Heart left ventricle (tissue), 16 donors: ENCODE measurements at regions not wholly inside any gene's neighbourhood (a gene's known extent, or its start where the extent isn't known, plus 50 kb on each side); places are given as distances from the start of the nearest gene placed in this dataset.

Source experiments
- ATAC-seq, 4 donors: fragments of 200-7000 bp; cut with Tn5 transposase; one replicate each; pipeline ENCODE4 v1.9.1; 2020 to 2022; ENCODE audit warnings: moderate library complexity in 4 of 4, mild to moderate bottlenecking in 3 of 4, moderate number of reproducible peaks in 1 of 4
- DNase-seq, 5 donors: peaks; one replicate each; pipeline ENCODE4 v3.0.0-alpha.2; 2020
- H3K27ac ChIP-seq, 12 donors: fragments of 200-600 bp; sonication (generic) in 4 of 12; one replicate each; pipeline versions ENCODE4 v1.5.0 to v1.8.0; 2016 to 2022; ENCODE audit warnings: mild to moderate bottlenecking in 2 of 12
- H3K27me3 ChIP-seq, 9 donors: fragments of 200-600 bp; sonication (generic) in 2 of 9; one replicate each; pipeline versions ENCODE4 v1.5.1 to v1.8.0; 2016 to 2022; ENCODE audit warnings: mild to moderate bottlenecking in 3 of 9
- H3K36me3 ChIP-seq, 9 donors: fragments of 200-600 bp; sonication (generic) in 2 of 9; one replicate each; pipeline versions ENCODE4 v1.5.0 to v1.8.0; 2018 to 2022; ENCODE audit warnings: mild to moderate bottlenecking in 2 of 9
- H3K4me1 ChIP-seq, 12 donors: fragments of 200-600 bp; sonication (generic) in 4 of 12; one replicate each; pipeline versions ENCODE4 v1.5.0 to v1.8.0; 2016 to 2022; ENCODE audit warnings: mild to moderate bottlenecking in 3 of 12
- H3K4me3 ChIP-seq, 12 donors: fragments of 200-600 bp; sonication (generic) in 4 of 12; one replicate each; pipeline versions ENCODE4 v1.5.0 to v1.8.0; 2017 to 2022; ENCODE audit warnings: mild to moderate bottlenecking in 9 of 12, moderate library complexity in 4 of 12
- H3K9me3 ChIP-seq, 12 donors: fragments of 200-600 bp; sonication (generic) in 4 of 12; one replicate each; pipeline versions ENCODE4 v1.5.0 to v1.8.0; 2016 to 2022; ENCODE audit warnings: mild to moderate bottlenecking in 1 of 12
- POLR2A ChIP-seq, 2 donors: fragments of 450-650 bp; IDR thresholded peaks; one replicate each; pipeline ENCODE4 v1.6.1; 2017; ENCODE audit warnings: antibody characterized with exemption in 2 of 2, mild to moderate bottlenecking in 2 of 2, moderate library complexity in 2 of 2
- WGBS, 4 donors: extraction: QIAGEN DNeasy Blood & Tissue Kit in 2 of 4; methylation state at CpG; one replicate each; pipeline versions ENCODE4 v1.1.5 to v1.1.7; 2013 to 2018; 5-methylcytosine and 5-hydroxymethylcytosine counted together
- intact Hi-C, 10 donors: fragments of 100-400 bp; cut with DNase I; formaldehyde crosslinking; loops; one replicate each; pipeline versions ENCODE4 v1.11.1 to v1.14.2; 2022
- TF ChIP-seq, protein P1 (sequence below), 12 donors: fragments of 200-600 bp; sonication (generic) in 4 of 12; IDR thresholded peaks; one replicate each; pipeline versions ENCODE4 v1.5.0 to v1.8.0; 2018 to 2022; ENCODE audit warnings: antibody characterized with exemption in 12 of 12, mild to moderate bottlenecking in 5 of 12
- donor health status: ischemic (EF 13 %, LVEDD 7.1; RV severe dilation, severe dysfunction).
- donor health status: healthy with polysubstance abuse.
- donor health status: DM: no; HTN: yes; CAD: no.
- donor health status: DM: no; HTN: no; CAD: no.
- donor health status: ischemic (EF 25% LVEDD 6.9; RV normal size, moderate dysfunction).
- donor health status: ischemic (EF 25% LVEDD 5.7; RV mildly dilated, moderate dysfunction).
- donor health status: healthy.
- donor health status: DM: yes; HTN: yes; CAD: no.
- donor health status: ischemic (EF 35%, LVEDD 5.7; RV mildly dilated, moderate dysfunction).
- donor health status: nonischemic (EF 11% LVEDD 7.7; RV severe dilation, severe dysfunction).
- donor health status: DM: yes; HTN: yes; CAD: no.
- donor health status: PGD.
- donor health status: ischemic (EF 29% LVEDD 5.4; RV normal size, mild dysfunction).
- donor health status: nonischemic (EF 23%, LVEDD 6.1; RV moderate dilation, normal function).

DNA sequence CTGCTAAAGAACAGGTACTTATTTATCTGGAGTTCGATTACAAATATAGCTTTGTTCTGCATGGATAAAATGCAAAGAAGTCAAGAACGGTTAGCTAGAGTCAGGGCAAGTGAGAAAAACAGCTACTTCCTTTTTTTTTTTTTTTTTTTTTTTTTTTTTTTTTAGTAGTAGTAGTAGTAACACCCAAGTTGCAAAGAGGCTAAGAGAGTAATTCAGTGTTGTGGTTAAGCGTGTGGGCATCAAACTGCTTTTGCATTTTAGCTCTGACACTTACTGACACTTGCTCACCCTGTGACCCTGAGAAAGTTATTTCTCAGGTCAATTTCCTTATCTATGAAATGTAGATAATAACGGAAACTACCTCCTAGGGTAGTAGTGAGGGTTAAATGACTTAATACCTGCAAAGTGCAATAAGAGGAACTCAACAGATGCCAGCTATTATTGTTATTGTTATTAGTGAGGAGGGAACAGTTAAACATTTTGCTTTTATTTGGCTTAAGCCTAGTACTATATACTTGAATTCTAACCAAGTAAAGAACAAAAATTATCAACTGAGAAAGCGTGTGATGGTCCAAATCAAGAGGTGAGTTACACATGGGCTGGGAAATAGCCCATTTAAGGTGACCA lies 86.7 kb upstream of the BACH2 start:
- H3K9me3 ChIP-seq, result no peaks in the 10 kb centered on the region
- no peaks in the 10 kb centered on the region for H3K36me3 ChIP-seq
- H3K4me1 ChIP-seq, result peaks cover 0 to 3% (median 0%) of the 10 kb centered on the region in 12 donors
- no peak for ATAC-seq
- no peak overlapping the region for H3K4me3 ChIP-seq
- no peak overlapping the region for H3K27ac ChIP-seq
- no peaks in the 10 kb centered on the region for H3K27me3 ChIP-seq
- intact Hi-C loops, result no loop called here
- 55 to 60% (median 57%) methylated on average over 5 of the region's 5 CpGs for WGBS, 4 donors
- no peak for DNase-seq
- TF ChIP-seq, protein P1, sequence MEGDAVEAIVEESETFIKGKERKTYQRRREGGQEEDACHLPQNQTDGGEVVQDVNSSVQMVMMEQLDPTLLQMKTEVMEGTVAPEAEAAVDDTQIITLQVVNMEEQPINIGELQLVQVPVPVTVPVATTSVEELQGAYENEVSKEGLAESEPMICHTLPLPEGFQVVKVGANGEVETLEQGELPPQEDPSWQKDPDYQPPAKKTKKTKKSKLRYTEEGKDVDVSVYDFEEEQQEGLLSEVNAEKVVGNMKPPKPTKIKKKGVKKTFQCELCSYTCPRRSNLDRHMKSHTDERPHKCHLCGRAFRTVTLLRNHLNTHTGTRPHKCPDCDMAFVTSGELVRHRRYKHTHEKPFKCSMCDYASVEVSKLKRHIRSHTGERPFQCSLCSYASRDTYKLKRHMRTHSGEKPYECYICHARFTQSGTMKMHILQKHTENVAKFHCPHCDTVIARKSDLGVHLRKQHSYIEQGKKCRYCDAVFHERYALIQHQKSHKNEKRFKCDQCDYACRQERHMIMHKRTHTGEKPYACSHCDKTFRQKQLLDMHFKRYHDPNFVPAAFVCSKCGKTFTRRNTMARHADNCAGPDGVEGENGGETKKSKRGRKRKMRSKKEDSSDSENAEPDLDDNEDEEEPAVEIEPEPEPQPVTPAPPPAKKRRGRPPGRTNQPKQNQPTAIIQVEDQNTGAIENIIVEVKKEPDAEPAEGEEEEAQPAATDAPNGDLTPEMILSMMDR (IDR thresholded peaks at IDR 0.05), result no peak
- TF ChIP-seq POLR2A (IDR thresholded peaks at IDR 0.05), result no peak

DNA sequence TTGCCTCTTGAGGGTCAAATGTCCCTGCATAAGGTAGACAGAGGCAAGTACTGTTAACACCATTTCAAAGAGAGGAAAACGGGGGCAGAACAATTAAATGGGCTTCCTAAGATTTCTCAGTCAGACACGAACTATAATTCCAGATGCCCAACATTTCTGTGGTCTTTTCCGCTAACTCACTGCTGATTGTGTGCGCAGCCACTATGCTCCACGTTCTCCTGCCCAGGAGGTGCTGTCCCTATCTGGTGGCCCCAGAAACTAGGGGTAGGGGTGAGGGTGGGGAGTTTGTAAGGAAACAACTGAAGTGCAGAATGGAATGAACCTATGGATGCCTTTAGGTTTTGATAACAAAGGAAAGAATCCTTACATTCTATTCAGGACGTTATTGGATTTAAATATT lies 86.1 kb upstream of the BACH2 start:
- no peaks in the 10 kb centered on the region for H3K27me3 ChIP-seq
- no peak for DNase-seq
- intact Hi-C loops, result no loop called here
- H3K4me3 ChIP-seq, result no peak overlapping the region
- no peak for ATAC-seq
- H3K9me3 ChIP-seq, result no peaks in the 10 kb centered on the region
- no peaks in the 10 kb centered on the region for H3K36me3 ChIP-seq
- peaks cover 0 to 3% (median 0%) of the 10 kb centered on the region in 12 donors for H3K4me1 ChIP-seq
- H3K27ac ChIP-seq, result no peak overlapping the region
- TF ChIP-seq POLR2A (IDR thresholded peaks at IDR 0.05), result no peak
- TF ChIP-seq, protein P1 (IDR thresholded peaks at IDR 0.05), result no peak
- WGBS, 4 donors, result 57 to 66% (median 63%) methylated on average over 6 of the region's 6 CpGs

DNA sequence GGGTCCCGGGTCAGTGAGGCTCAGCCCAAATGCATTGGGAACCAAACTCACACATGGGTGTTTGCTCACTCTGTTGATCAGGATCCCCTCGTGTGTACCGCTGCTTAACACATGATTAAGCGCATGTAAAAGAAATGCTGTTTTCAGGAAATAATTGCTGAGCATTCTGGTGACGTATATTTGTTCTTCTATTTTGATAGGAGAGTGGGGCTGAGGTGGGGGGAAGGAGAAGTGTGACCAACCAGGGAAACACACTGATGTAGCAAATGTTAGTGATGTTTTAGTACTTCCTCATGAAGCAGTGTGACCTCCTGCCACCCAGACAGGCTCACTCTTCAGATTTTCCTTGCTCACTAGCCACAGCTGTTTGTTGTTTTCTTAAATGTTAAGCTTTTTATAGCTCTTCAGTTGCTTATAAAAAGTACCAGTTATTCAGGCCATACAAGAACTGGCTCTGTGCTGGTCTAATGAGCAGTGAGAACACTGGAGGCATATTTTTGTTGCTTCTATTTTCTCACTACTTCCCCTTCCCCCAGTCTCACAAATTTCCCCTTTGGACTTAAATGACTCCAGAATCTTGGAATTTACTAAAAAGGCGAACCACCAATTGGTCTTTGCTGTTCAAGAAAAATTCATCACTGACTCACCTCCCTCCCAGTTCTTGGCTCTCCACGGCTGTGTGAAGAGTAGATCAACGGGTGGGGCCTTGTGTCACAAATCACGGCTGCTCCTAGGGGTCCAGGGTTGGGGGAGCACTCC lies 79.2 kb upstream of the BACH2 start:
- TF ChIP-seq POLR2A (IDR thresholded peaks at IDR 0.05), result no peak
- TF ChIP-seq, protein P1 (IDR thresholded peaks at IDR 0.05), result no peak
- DNase-seq, result peak in 1 of 5 donors; percentile 21
- ATAC-seq, result peak; percentile 58 to 87 (median 62)
- Histone ChIP-seq H3K4me1 (peaks cover 0 to 11% (median 0%) of the 10 kb centered on the region in 12 donors), H3K36me3 (no peaks in the 10 kb centered on the region), H3K27me3 (no peaks in the 10 kb centered on the region), H3K27ac (peak overlapping the region in 5 of 12 donors; percentile 26 to 57 (median 42)), H3K4me3 (no peak overlapping the region), H3K9me3 (no peaks in the 10 kb centered on the region)
- WGBS, 4 donors, result 68 to 84% (median 77%) methylated on average over 9 of the region's 9 CpGs
- intact Hi-C loops, result no loop called here

DNA sequence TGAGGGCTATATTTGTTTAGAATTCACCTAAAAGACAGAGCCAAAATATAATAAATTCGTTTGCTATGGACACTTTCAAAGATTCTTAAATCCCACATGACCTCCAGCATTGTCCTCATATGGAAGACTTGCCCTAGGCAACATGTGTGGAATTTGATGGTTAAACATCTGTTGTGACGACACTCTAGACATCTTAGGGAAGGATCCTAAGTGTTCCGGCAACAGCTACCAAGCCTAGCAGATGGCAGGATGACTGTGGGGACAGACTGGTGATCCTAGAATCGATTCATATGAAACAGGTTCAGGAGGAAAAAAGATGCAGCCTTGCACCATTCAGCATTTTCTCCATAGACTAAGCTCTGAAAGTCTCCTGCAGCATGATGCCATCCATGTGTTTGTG lies 77.6 kb upstream of the BACH2 start:
- TF ChIP-seq POLR2A (IDR thresholded peaks at IDR 0.05), result no peak
- TF ChIP-seq, protein P1 (IDR thresholded peaks at IDR 0.05), result no peak
- intact Hi-C loops, result no loop called here
- Histone ChIP-seq H3K4me3 (no peak overlapping the region), H3K27me3 (no peaks in the 10 kb centered on the region), H3K4me1 (peaks cover 0 to 17% (median 0%) of the 10 kb centered on the region in 12 donors), H3K27ac (no peak overlapping the region), H3K9me3 (no peaks in the 10 kb centered on the region), H3K36me3 (no peaks in the 10 kb centered on the region)
- ATAC-seq (no peak), DNase-seq (no peak)
- 77 to 87% (median 83%) methylated on average over 4 of the region's 4 CpGs for WGBS, 4 donors
